GM10248 (cell line): ENCODE measurements at regions not wholly inside any gene's neighbourhood (a gene's known extent, or its start where the extent isn't known, plus 50 kb on each side); places are given as distances from the start of the nearest gene placed in this dataset.

Source experiments
- CTCF ChIA-PET: fragments of 300-600 bp; sonication (Branson Sonifier 250); formaldehyde crosslinking; extraction: SDS; loops from one replicate; lab custom pipeline; 2021; ENCODE audit warnings: antibody characterized with exemption; lab: Yijun Ruan, JAX
- POLR2A ChIA-PET: fragments of 350-650 bp; sonication (Branson Sonifier 250); formaldehyde crosslinking; extraction: SDS; loops from one replicate; lab custom pipeline; 2020; ENCODE audit warnings: antibody characterized with exemption; lab: Yijun Ruan, JAX
- DNase-seq: peaks from one replicate; pipeline ENCODE4 v3.0.0; 2012; ENCODE audit errors: extremely low spot score
- TF ChIP-seq, protein P1 (sequence below): IDR thresholded peaks from 2 replicates; pipeline ENCODE4 v1.5.1; 2012; ENCODE audit warnings: mild to moderate bottlenecking, low read depth; ENCODE audit errors: extremely low read depth, missing control alignments, control extremely low read depth

DNA sequence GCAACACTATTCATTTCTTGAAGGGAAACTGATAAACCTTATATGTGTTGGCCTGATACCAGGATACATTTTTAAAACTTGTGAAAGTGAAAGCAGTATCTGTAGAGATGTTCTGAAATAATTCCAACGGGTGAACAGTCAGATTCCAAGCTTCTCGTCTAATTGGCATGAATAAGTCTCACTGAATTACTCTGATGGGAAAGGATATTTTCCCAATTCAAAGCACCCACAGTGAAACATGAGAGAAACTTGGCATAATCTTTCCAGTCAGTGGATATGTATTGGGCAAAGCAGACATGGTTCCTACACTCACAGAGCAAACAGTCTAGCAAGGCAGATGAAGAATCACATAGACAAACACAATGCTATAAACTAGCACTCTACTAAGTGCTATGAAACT, 413.1 kb downstream of the MED13L start:
- DNase-seq: no peak
- ChIA-PET POLR2A (no interaction called here), CTCF (no interaction called here)
- TF ChIP-seq, protein P1, sequence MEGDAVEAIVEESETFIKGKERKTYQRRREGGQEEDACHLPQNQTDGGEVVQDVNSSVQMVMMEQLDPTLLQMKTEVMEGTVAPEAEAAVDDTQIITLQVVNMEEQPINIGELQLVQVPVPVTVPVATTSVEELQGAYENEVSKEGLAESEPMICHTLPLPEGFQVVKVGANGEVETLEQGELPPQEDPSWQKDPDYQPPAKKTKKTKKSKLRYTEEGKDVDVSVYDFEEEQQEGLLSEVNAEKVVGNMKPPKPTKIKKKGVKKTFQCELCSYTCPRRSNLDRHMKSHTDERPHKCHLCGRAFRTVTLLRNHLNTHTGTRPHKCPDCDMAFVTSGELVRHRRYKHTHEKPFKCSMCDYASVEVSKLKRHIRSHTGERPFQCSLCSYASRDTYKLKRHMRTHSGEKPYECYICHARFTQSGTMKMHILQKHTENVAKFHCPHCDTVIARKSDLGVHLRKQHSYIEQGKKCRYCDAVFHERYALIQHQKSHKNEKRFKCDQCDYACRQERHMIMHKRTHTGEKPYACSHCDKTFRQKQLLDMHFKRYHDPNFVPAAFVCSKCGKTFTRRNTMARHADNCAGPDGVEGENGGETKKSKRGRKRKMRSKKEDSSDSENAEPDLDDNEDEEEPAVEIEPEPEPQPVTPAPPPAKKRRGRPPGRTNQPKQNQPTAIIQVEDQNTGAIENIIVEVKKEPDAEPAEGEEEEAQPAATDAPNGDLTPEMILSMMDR: no peak

DNA sequence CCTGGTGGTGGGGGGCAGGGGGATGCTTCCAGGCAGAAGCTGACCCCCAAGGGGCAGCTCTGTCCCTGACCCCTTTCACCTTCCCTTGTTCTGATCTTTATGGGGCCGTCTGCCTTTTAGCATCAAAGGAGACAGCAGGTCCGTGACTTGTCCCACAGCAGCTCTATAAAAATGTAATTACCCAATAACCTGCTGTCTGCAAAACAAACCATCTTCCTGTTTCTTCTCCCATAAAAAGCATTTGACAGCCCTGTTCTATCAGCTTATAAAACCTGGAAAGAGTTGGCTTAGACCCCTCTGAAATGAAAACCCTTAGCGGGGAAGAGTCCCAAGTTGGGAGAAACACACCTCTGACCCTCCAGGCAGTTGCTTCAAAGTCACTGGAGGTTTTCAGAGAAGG, 416.9 kb downstream of the MED13L start:
- TF ChIP-seq, protein P1: no peak
- POLR2A ChIA-PET: no interaction called here
- DNase-seq: no peak
- CTCF ChIA-PET: interaction anchor here (2.7 kb wide), 1 partner anchor 9 kb away, joined by 10 read pairs; no protein-coding TSS in a partner anchor

DNA sequence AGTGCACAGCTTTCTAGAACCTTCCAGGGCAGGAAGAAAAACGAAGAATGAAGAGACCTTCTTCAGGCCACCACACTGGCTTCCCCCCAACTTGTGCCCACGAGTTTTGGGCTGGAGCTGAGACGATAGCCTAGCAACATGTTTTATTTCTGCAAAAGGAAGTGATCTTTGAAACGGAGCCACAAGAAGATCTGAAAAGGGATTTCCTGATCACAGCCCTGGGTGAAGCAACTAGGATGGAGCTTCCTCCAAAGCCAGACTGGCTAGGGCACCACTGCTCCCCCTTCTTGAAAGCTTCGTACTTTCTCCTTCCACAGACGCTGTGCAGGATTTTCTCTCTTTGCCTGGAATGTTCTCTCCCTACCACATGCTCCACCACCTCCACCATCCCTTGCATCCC, 418.3 kb downstream of the MED13L start:
- DNase-seq: no peak
- CTCF ChIA-PET: interaction anchor here (1.2 to 2.7 kb wide), 2 partner anchors 11 to 13 kb away, joined by 3 to 10 read pairs; no protein-coding TSS in a partner anchor
- TF ChIP-seq, protein P1: no peak
- POLR2A ChIA-PET: no interaction called here

DNA sequence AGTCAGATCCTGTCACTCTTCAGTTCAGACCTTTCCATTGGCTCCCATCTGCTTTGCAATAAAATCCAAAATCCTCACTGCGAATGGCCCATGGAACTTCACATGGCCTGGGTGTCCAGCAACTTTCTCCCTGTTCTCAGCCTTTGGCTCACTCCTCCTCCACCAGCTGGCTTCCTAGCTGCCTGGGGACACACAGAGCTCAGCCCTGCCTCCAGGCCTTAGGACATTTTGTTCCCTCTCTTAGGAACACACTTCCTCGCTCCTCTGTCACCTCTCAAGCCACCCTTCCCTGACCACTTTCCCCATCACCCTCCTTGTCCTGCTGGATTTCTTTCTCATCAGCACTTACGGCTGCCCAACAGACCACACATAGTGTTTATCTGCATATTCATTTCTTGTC, 419.6 kb downstream of the MED13L start:
- no peak for DNase-seq
- CTCF ChIA-PET: interaction anchor here (1.3 kb wide), 1 partner anchor 60 kb away, joined by 3 read pairs; no protein-coding TSS in a partner anchor
- TF ChIP-seq, protein P1: no peak
- POLR2A ChIA-PET: no interaction called here

DNA sequence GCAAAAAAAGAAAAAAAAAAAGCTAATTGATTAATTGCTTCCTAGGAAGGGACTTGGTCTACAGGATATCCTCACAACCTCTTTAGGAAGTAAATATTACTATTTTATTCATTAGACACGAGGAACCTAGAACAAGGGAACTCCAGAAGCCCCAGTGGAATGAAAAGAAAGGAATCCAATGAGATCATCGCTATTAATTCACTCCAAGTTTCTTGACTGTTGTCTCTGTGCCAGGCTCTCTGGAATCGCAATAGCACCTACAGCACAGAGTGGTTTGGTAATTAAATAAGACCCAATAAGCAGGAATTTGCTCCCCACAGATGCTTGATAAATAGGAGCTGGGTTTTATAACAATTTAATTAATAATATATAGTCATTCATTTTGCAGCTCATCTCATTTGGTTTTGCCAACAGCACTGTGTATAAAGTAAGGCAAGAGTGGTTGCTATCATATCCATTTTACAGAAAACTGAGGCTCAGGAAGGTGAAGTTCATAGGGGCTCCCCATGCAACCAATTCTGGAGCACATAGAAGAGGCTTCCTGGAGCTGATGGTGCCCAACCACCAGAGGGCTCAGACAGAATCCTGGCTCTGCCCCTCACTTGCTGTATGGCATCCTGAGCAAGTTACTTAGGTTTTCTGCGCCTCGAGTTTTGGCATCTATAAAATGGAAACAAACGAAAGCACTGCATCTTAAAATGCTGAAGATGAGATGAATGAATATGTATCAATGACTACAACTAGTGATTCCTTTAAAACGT, 420.2 kb downstream of the MED13L start:
- TF ChIP-seq, protein P1: no peak
- no peak for DNase-seq
- POLR2A ChIA-PET: no interaction called here
- CTCF ChIA-PET: interaction anchor here (1.0 to 1.3 kb wide), 3 partner anchors 22 to 60 kb away, joined by 3 read pairs; no protein-coding TSS in a partner anchor

DNA sequence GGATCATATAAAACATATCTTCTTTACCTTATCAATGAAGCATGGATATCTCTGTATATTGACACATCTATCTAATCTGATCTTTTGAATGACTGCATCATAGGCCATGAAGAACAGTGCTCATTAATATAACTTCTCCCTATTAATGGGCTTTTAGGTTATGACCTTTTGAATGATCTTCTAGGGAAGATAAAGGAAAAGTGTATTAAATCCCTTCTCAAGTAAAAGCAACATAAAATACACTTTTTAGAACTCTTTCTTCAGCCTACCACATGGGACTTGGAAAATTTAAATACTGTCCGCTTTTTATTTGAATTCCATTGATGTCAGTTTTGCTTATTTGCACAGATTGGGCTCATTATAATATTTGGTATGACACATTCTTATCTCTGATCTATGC, 425.4 kb downstream of the MED13L start:
- DNase-seq: no peak
- ChIA-PET POLR2A (no interaction called here), CTCF (no interaction called here)
- TF ChIP-seq, protein P1: no peak
